ENCODE measurements at regions not wholly inside any gene's neighbourhood (a gene's known extent, or its start where the extent isn't known, plus 50 kb on each side); places are given as distances from the start of the nearest gene placed in this dataset.
A peak's percentile ranks its signal among the peaks of the same experiment; 100 is the strongest.
"Not testable (repeated sequence)": the region's sequence is repeated elsewhere in the genome, so short reads cannot be mapped to it uniquely, and the experiment has no call there.

- peak; percentile 77 for DNase-seq (ENCODE audit: low spot score)
Measured at GRCh38 chr16:87132361-87133014, 184.7 kb downstream of the C16orf95 start.

DNA sequence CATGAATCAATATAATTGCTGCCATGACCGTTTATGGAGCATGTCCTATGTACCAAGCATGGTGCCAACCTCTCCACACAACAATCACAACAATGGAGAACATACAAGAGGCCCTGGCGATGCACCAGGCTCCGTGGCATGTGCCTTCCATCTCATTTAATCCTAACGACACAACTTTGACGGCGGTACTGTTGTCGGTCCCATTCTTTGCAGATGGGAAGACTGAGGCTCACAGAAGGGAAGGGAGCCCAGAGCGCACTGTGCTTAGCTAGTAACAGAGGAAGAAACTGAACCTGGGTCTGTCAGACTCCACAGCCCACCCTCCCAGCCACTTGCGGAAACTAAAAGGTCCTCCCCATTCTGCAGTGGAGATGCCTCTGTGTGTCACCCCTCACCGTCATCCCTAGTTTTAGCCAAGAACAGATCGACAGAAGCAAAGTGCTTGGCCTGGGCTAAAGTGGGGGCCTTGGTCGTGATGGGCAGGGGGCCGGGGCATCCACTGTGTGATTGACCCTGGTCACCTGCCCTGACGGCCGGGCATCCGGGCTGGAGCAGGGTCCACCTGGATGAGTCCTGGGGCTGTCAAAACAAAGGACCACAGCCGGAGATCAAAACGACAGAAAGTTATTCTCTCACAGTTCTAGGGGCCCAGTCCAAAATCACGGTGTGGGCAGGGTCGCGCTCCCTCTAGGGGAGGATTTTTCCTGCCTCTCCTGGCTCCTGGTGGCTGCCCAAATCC is 183.9 kb downstream of the C16orf95 start:
- no peak for DNase-seq (ENCODE audit: low spot score)

- DNase-seq (ENCODE audit: low spot score): no peak
Measured at GRCh38 chr16:87133966-87134627, 183.1 kb downstream of the C16orf95 start.

- no peak for DNase-seq (ENCODE audit: low spot score)
Measured at GRCh38 chr16:87134628-87134995, 182.6 kb downstream of the C16orf95 start.

- DNase-seq (ENCODE audit: low spot score): no peak
Measured at GRCh38 chr16:87135246-87136030, 181.8 kb downstream of the C16orf95 start.

GRCh38 chr16:87138316-87138715 is 178.9 kb downstream of the C16orf95 start:
- DNase-seq (ENCODE audit: low spot score): no peak

- DNase-seq (ENCODE audit: low spot score): no peak
Measured at GRCh38 chr16:87138738-87139267, 178.4 kb downstream of the C16orf95 start.

DNA sequence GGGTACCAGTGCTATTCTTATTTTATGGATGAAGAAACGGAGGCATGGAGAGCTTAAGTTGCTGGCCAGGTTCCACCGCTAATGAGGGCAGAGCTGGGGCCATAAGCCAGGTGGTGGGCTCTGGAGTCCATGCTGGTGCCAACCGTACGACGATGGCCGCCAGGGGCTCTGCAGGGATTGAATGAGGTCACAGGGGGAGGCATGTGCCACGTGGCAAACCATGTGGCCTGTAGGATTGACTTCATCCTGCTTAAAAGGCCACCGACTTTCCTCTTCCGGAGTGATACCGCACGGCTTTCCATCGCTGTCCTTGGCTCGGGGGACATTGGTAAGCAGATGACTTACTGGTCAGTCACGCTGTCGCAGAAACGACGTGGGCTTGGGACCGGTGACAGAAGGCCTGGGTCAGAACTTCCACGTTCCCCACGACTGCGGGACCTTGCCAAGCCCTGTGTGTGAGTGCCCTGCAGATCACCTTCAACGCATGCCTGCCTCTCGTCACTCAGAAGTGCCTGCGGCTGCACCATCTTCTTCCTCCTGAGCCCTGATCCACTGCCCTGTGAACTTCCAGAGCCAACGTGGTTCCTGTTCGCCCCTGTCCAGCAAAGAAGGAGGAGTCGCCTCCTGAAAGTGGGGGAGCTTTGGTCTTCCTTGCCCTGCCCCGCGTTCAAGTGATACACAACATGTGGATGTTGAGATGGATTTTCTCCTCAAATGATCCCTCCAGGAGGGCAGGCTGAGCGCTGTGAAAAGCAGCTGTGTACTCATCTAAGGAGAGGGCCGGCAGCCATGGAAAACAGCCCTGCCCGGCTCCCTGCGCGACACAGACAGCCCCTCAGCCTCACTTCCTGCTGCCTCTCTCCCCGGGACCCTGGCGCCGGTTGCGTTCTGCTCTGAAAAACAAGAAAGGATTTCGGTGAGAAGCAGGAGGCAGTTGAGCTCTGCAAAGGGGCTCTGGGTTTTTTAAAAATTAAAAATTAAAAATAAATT is 176.7 kb downstream of the C16orf95 start:
- no peak for DNase-seq (ENCODE audit: low spot score)

DNA sequence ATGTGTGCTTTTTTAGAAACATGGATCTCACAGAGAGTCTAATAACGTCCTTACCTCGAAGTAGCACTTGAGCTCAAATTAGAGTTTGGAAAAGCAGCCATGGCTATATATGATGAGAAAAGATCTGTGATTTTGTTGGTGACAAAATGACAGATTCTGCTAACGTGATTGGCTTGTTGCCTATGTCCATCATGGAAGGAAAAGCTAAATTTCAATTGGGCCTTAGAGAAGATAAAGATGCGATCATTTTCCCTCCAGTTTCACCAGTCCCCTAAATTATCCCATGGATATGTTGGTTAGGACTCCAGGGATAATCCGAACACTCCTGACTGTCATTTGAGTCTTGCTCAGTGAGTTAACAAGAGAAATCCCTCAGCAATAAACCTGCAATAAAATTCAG is 175.8 kb downstream of the C16orf95 start:
- no peak for DNase-seq (ENCODE audit: low spot score)

GRCh38 chr16:87143661-87144121 is 173.5 kb downstream of the C16orf95 start:
- DNase-seq (ENCODE audit: low spot score): no peak

- DNase-seq (ENCODE audit: low spot score): no peak
Measured at GRCh38 chr16:87144232-87144631, 173.0 kb downstream of the C16orf95 start.

DNA sequence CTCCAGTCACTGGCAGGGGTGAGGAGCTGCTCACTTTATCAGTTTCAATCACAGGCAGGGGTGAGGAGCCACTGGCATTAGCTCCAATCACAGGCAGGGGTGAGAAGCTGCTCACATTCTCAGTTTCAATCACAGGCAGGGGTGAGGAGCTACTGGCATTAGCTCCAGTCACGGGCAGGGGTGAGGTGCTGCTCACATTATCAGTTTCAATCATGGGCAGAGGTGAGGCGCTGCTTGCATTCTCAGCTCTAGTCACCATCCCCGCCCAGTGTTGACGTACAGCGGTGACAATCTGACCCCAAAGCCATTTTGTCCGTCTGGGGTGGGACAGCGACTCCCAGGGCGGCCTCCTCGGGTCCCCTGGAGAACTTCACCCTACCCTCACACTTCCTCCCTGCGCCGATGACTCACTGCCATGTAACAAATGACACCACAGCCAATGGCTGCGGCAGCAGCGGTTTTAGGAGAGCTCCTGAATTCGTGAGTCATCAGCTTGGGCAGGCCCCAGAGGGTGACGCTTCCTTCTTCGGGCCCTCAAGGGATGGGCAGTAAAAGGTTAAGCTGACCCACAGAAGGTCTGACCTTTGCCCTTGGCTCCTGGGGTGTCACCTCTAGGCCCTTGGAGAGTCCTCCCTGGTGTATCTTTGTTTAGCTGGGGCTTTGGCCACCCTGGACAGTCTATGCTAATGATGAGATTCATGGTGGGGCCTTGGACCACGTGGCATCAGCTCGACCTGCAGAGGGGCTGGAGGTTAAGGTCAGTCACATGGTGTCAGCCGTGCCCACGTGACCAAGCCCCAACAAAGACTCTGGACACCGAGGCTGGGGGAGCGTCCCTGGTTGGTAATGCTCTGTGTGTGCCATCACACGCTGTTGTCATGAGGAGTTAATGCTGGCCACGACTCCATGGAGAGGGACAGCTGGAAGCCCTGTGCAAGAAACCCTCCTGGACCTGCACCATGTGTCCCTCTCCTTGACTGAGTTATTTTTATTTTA is 171.7 kb downstream of the C16orf95 start:
- no peak for DNase-seq (ENCODE audit: low spot score)

GRCh38 chr16:87146676-87147075 is 170.5 kb downstream of the C16orf95 start:
- no peak for DNase-seq (ENCODE audit: low spot score)

DNA sequence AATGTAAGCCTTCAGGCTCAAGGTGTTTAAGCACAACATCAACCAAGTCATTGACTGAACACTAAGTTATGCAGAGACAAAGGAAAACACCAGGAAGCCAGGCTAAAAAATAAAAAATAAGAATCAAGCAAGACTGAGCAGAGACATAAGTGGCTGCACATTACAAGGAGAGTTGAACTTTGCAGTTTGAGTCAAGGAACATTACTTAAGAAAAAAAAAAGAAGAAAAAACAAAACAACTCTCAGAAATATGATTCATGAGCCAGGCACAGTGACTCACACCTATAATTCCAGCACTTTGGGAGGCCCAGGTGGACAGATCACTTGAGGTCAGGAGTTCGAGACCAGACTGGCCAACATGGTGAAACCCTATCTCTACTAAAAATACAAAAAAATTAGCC is 168.1 kb downstream of the C16orf95 start:
- DNase-seq (ENCODE audit: low spot score): no peak

GRCh38 chr16:87150262-87150661 is 166.9 kb downstream of the C16orf95 start:
- no peak for DNase-seq (ENCODE audit: low spot score)

DNA sequence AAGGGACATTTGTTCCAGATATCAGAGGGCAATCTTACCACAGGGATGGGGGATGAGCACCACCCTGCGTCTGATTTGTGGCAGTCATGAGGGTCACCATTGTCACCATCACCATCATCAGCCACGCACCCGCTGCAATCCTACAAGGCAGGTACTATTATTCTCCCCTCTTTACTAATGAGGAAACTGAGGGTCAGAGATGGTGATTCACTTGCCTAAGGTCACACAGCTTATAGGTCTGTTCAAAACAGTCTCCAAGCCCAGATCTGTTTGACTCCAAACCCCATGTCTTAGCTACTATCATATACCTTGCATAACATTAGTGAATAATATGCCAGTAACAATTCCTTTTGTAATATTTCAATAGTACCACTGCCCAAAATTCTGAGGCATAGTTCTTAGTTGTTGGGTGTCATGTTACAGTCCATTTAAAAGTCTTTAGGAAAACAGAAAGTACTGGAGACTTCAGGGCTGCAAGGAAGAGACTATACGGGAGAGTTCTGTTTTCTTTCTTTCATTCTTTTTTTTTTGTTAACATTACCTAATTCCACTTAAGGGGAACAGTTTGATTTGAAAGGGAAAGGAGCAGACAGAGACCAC is 166.4 kb downstream of the C16orf95 start:
- DNase-seq (ENCODE audit: low spot score): no peak

DNA sequence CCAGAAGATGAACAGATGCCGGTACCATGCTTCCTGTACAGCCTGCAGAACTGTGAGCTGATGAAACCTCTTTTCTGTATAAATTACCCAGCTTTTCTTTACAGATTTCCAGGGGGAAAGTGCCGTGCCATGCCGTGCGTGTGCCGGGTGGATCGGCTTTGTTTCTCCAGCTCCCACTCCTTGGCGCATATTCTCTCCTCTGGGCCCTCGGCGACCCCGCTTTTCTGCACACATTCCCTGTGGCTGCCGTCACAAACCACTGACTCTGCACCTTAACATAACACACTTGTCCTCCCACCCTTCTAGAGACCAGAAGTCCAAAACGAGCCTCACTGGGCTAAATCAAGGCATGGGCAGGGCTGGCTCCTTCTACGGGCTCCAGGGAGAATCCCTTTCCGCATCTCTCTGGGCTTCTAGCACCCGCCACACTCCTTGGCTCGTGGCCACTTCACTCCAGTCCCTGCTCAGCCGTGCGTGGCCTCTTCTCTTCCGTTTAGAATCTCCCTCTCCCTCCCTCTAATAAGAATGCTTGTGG is 164.9 kb downstream of the C16orf95 start:
- DNase-seq (ENCODE audit: low spot score): no peak

GRCh38 chr16:87153326-87153725 is 163.9 kb downstream of the C16orf95 start:
- DNase-seq (ENCODE audit: low spot score): no peak

- DNase-seq (ENCODE audit: low spot score): not testable (repeated sequence)
Measured at GRCh38 chr16:87155315-87155714, 161.9 kb downstream of the C16orf95 start.
